Gastrocnemius medialis (tissue), 4 donors: ENCODE measurements at regions not wholly inside any gene's neighbourhood (a gene's known extent, or its start where the extent isn't known, plus 50 kb on each side); places are given as distances from the start of the nearest gene placed in this dataset.

ENCODE experiments used
- ATAC-seq, 2 donors: fragments of 150-250 bp; one replicate each; pipeline ENCODE4 v1.9.1; 2016
- DNase-seq, 2 donors: peaks; one replicate each; pipeline ENCODE4 v3.0.0-alpha.2; 2019
- H3K27ac ChIP-seq, 4 donors: fragments of 200-600 bp; sonication (generic); 1 replicate in 1 of 4; 2 replicates in 3 of 4; pipeline ENCODE4 v1.5.1; 2016 to 2018; ENCODE audit warnings: mild to moderate bottlenecking in 2 of 4, moderate library complexity in 1 of 4
- H3K27me3 ChIP-seq, 3 donors: fragments of 200-600 bp; sonication (generic) in 2 of 3; 1 replicate in 1 of 3; 2 replicates in 2 of 3; pipeline versions ENCODE4 v1.5.1 to v1.6.0; 2016 to 2019; ENCODE audit warnings: mild to moderate bottlenecking in 1 of 3, moderate library complexity in 1 of 3
- H3K36me3 ChIP-seq, 2 donors: fragments of 200-600 bp; sonication (generic) in 1 of 2; one replicate each; pipeline ENCODE4 v1.5.1; 2017 to 2018
- H3K4me1 ChIP-seq, 2 donors: fragments of 200-600 bp; sonication (generic) in 1 of 2; one replicate each; pipeline ENCODE4 v1.5.1; 2016 to 2017; ENCODE audit warnings: mild to moderate bottlenecking in 2 of 2
- H3K4me3 ChIP-seq, 4 donors: fragments of 200-600 bp; sonication (generic) in 3 of 4; 1 replicate in 1 of 4; 2 replicates in 3 of 4; pipeline ENCODE4 v1.5.1; 2016 to 2019; ENCODE audit warnings: mild to moderate bottlenecking in 2 of 4
- H3K9me3 ChIP-seq, 3 donors: fragments of 200-600 bp; sonication (generic) in 2 of 3; 1 replicate in 1 of 3; 2 replicates in 2 of 3; pipeline ENCODE4 v1.5.1; 2016 to 2019
- POLR2A ChIP-seq, 2 donors: fragments of 450-650 bp; IDR thresholded peaks; one replicate each; pipeline ENCODE4 v1.6.1; 2017; ENCODE audit warnings: antibody characterized with exemption in 2 of 2, mild to moderate bottlenecking in 2 of 2, moderate library complexity in 2 of 2
- in situ Hi-C, 4 donors: fragments of 200-750 bp; cut with MboI; loops; one replicate each; pipeline versions ENCODE4 v1.15.0 to v1.8.0; 2017; ENCODE audit warnings: low sequenced_read_pairs in 4 of 4
- intact Hi-C: fragments of 100-400 bp; cut with DNase I; formaldehyde crosslinking; loops from one replicate; pipeline ENCODE4 v1.15.1; 2023; ENCODE audit warnings: low total_unique reads
- TF ChIP-seq, protein P1 (sequence below), 5 experiments: fragments of 450-650 bp in 3 of 5; fragments of 200-600 bp in 2 of 5; sonication (generic) in 2 of 5; IDR thresholded peaks in 4 of 5; conservative IDR thresholded peaks in 1 of 5; 1 replicate in 4 of 5; 2 replicates in 1 of 5; pipeline ENCODE4 v1.5.1; 2016 to 2019; ENCODE audit warnings: antibody characterized with exemption in 5 of 5, mild to moderate bottlenecking in 3 of 5, moderate library complexity in 3 of 5

DNA sequence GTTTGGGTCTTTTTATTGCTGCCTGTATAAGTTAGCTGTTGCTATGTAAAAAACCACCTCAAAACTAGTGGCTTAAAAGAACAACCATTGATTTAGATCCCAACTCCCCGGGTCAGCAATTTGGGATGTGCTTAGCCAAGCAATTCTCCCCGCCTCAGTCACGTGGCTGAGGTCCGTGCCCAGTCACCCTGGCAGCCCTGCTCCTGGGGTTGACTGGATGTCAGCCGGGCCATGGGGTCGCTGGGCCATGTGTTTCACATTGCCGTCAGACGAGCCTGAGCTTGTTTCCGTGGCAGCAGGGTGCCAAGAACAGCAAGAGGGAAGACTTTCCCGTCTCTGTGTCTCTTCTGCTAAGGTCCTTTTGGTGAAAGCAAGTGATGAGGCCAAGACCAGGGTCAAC lies 345.7 kb upstream of the FAT1 start:
- H3K27me3 ChIP-seq, result no peaks in the 10 kb centered on the region
- DNase-seq (no peak), ATAC-seq (no peak)
- intact Hi-C loops (no loop called here), in situ Hi-C loops (no loop called here)
- no peak overlapping the region for H3K27ac ChIP-seq
- no peaks in the 10 kb centered on the region for H3K36me3 ChIP-seq
- no peaks in the 10 kb centered on the region for H3K9me3 ChIP-seq
- no peak overlapping the region for H3K4me3 ChIP-seq
- TF ChIP-seq, protein P1, sequence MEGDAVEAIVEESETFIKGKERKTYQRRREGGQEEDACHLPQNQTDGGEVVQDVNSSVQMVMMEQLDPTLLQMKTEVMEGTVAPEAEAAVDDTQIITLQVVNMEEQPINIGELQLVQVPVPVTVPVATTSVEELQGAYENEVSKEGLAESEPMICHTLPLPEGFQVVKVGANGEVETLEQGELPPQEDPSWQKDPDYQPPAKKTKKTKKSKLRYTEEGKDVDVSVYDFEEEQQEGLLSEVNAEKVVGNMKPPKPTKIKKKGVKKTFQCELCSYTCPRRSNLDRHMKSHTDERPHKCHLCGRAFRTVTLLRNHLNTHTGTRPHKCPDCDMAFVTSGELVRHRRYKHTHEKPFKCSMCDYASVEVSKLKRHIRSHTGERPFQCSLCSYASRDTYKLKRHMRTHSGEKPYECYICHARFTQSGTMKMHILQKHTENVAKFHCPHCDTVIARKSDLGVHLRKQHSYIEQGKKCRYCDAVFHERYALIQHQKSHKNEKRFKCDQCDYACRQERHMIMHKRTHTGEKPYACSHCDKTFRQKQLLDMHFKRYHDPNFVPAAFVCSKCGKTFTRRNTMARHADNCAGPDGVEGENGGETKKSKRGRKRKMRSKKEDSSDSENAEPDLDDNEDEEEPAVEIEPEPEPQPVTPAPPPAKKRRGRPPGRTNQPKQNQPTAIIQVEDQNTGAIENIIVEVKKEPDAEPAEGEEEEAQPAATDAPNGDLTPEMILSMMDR (IDR thresholded peaks at IDR 0.05 in 4 of 5, conservative IDR thresholded peaks at IDR 0.05 in 1 of 5), result no peak
- TF ChIP-seq POLR2A (IDR thresholded peaks at IDR 0.05), result no peak
- no peaks in the 10 kb centered on the region for H3K4me1 ChIP-seq

DNA sequence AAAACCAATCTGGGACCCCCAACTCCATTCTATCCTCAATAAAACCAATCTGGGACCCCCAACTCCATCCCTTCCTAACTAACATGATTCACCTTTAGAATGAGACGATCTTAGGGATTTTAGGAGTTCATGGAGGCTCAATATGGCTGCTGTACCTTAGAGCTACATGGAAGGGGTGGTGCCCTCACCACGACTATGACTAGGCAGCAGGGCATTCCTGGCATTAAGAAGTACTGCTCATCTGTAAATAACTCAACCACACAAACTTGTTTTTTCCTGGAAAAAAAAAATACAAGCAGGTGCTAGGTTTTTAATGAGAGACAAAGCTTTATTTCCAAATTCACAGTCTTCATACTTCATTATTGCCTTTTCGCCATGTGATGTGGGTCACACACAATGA lies 346.5 kb upstream of the FAT1 start:
- no peaks in the 10 kb centered on the region for H3K36me3 ChIP-seq
- H3K4me3 ChIP-seq, result no peak overlapping the region
- H3K27me3 ChIP-seq, result no peaks in the 10 kb centered on the region
- intact Hi-C loops, result no loop called here
- H3K4me1 ChIP-seq, result no peaks in the 10 kb centered on the region
- no peak for TF ChIP-seq POLR2A (IDR thresholded peaks at IDR 0.05)
- TF ChIP-seq, protein P1 (IDR thresholded peaks at IDR 0.05 in 4 of 5, conservative IDR thresholded peaks at IDR 0.05 in 1 of 5), result no peak
- no peaks in the 10 kb centered on the region for H3K9me3 ChIP-seq
- ATAC-seq (no peak), DNase-seq (no peak)
- no peak overlapping the region for H3K27ac ChIP-seq
- in situ Hi-C loops, result no loop called here

DNA sequence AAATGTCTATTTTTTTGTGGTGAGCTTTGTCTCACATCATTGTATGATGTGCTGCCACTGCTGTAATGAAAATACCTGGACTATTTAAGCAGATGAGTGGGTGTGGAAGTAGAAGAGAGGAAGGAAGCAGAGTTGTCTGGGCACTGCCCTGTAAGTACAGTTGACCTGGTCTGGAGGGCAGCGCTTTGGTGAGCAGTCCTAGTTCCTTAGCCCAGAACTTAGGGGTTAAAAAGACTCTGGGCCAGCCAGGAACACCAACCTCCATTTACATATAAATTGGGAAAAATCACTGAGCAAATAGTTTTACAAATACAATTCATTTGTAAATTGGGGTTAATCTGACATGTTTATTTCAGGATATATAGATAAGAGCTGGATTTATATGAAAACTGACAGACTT lies 347.1 kb upstream of the FAT1 start:
- Histone ChIP-seq H3K4me1 (no peaks in the 10 kb centered on the region), H3K27ac (no peak overlapping the region), H3K27me3 (no peaks in the 10 kb centered on the region), H3K4me3 (no peak overlapping the region), H3K9me3 (no peaks in the 10 kb centered on the region), H3K36me3 (no peaks in the 10 kb centered on the region)
- intact Hi-C loops, result no loop called here
- ATAC-seq (no peak), DNase-seq (no peak)
- TF ChIP-seq, protein P1 (IDR thresholded peaks at IDR 0.05 in 4 of 5, conservative IDR thresholded peaks at IDR 0.05 in 1 of 5), result no peak
- TF ChIP-seq POLR2A (IDR thresholded peaks at IDR 0.05), result no peak
- in situ Hi-C loops, result no loop called here

DNA sequence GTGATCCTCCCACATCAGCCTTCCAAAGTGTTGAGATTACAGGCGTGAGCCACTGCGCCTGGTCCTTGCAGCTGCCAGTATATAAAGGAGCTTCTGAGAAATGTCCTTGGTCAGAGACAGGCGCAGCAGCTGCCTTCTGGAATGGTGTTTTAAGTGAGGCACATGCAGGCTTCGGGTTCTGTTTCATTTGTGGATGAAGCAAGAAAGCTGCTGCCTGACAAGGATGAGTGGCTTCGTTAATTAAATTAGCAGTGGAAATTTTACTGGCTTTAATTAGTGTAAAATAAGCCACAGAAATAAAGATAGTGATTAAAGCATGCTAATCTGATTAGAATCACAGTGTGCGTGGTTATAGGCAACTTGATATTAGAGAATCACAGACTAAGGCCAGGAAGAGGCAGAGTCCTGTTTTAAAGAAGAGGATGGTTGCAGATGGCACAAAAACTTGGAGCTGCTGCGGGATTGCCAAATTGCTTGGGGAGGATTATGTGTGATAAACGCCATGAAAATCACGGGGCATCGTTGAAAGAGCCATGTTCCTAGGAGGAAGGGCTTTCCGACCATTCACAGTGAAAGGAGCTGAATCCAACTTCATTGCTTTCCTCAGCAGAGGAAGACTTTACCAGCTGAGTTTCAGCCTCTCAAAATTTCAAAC lies 348.4 kb upstream of the FAT1 start:
- no peak for ATAC-seq
- TF ChIP-seq, protein P1 (IDR thresholded peaks at IDR 0.05 in 4 of 5, conservative IDR thresholded peaks at IDR 0.05 in 1 of 5), result no peak
- TF ChIP-seq POLR2A (IDR thresholded peaks at IDR 0.05), result no peak
- in situ Hi-C loops, result no loop called here

DNA sequence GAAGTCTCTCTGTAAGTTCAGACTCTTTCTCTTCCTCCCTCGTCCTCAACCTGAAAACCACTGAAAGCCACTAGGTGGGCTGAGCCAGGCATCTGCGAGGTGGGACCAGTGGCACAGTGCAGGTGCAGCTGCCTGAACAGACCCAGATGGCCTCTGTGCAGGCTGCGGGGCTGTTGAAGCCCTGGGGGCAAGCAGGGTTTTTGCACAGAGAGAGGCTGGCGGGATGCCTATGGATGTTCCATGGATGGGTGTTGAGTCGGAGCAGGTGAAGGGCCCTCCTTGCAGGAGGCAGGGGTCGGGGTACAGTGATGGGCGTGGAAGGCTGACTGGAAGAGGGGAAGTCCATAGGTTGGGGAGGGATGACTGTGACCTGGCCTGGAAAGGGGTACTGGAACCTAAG lies 350.2 kb upstream of the FAT1 start:
- no peak overlapping the region for H3K27ac ChIP-seq
- H3K36me3 ChIP-seq, result no peaks in the 10 kb centered on the region
- in situ Hi-C loops, result no loop called here
- no peaks in the 10 kb centered on the region for H3K4me1 ChIP-seq
- ATAC-seq (no peak), DNase-seq (no peak)
- TF ChIP-seq, protein P1 (IDR thresholded peaks at IDR 0.05 in 4 of 5, conservative IDR thresholded peaks at IDR 0.05 in 1 of 5), result no peak
- no peak for TF ChIP-seq POLR2A (IDR thresholded peaks at IDR 0.05)
- no peak overlapping the region for H3K4me3 ChIP-seq
- no peaks in the 10 kb centered on the region for H3K27me3 ChIP-seq
- H3K9me3 ChIP-seq, result no peaks in the 10 kb centered on the region
- intact Hi-C loops, result no loop called here

More for the DNA sequence above, 348.4 kb upstream of the FAT1 start:
- H3K9me3 ChIP-seq, result no peaks in the 10 kb centered on the region
- no peak overlapping the region for H3K27ac ChIP-seq
- no peak overlapping the region for H3K4me3 ChIP-seq
- H3K4me1 ChIP-seq, result no peaks in the 10 kb centered on the region
- intact Hi-C loops, result no loop called here
- H3K36me3 ChIP-seq, result no peaks in the 10 kb centered on the region
- no peaks in the 10 kb centered on the region for H3K27me3 ChIP-seq
- no peak for DNase-seq
